ENCODE measurements at regions not wholly inside any gene's neighbourhood (a gene's known extent, or its start where the extent isn't known, plus 50 kb on each side); places are given as distances from the start of the nearest gene placed in this dataset.

- no peak for DNase-seq
- Histone ChIP-seq H3K36me3 (ENCODE audit: control insufficient read depth in 1 of 2, insufficient read depth in 2 of 2, low read length in 1 of 2) (no peaks in the 10 kb centered on the region), H3K27me3 (ENCODE audit: control insufficient read depth in 1 of 2, insufficient read depth in 2 of 2, low read length in 1 of 2) (no peaks in the 10 kb centered on the region), H3K27ac (ENCODE audit: low read depth in 1 of 2, low read length in 2 of 2) (no peak overlapping the region), H3K4me3 (ENCODE audit: low read length in 2 of 2) (no peak overlapping the region), H3K4me1 (ENCODE audit: control insufficient read depth in 1 of 2, insufficient read depth in 2 of 2, low read length in 2 of 2) (no peaks in the 10 kb centered on the region), H3K9me3 (ENCODE audit: control insufficient read depth, low read length) (peaks cover 3% of the 10 kb centered on the region)
- 58 to 63% methylated on average over 21 of the region's 21 CpGs for WGBS, 2 donors
- no peak for ATAC-seq (ENCODE audit: low FRiP score)
- intact Hi-C loops (cut with DNase I), result no loop called here
Observed at GRCh38 chr16:86443508-86444147, 66.7 kb upstream of the FOXF1 start.

- Histone ChIP-seq H3K36me3 (ENCODE audit: control insufficient read depth in 1 of 2, insufficient read depth in 2 of 2, low read length in 1 of 2) (no peaks in the 10 kb centered on the region), H3K9me3 (ENCODE audit: control insufficient read depth, low read length) (peaks cover 4% of the 10 kb centered on the region), H3K4me3 (ENCODE audit: low read length in 2 of 2) (no peak overlapping the region), H3K27ac (ENCODE audit: low read depth in 1 of 2, low read length in 2 of 2) (no peak overlapping the region), H3K4me1 (ENCODE audit: control insufficient read depth in 1 of 2, insufficient read depth in 2 of 2, low read length in 2 of 2) (no peaks in the 10 kb centered on the region), H3K27me3 (ENCODE audit: control insufficient read depth in 1 of 2, insufficient read depth in 2 of 2, low read length in 1 of 2) (no peaks in the 10 kb centered on the region)
- ATAC-seq (ENCODE audit: low FRiP score) (no peak), DNase-seq (no peak)
- intact Hi-C loops (cut with DNase I), result no loop called here
- WGBS, 2 donors, result 9 to 11% methylated on average over 17 of the region's 17 CpGs
Observed at GRCh38 chr16:86444261-86444660, 66.1 kb upstream of the FOXF1 start.

GRCh38 chr16:86444661-86445060 lies 65.7 kb upstream of the FOXF1 start:
- ATAC-seq (ENCODE audit: low FRiP score) (no peak), DNase-seq (no peak)
- Histone ChIP-seq H3K27ac (ENCODE audit: low read depth in 1 of 2, low read length in 2 of 2) (no peak overlapping the region), H3K36me3 (ENCODE audit: control insufficient read depth in 1 of 2, insufficient read depth in 2 of 2, low read length in 1 of 2) (no peaks in the 10 kb centered on the region), H3K27me3 (ENCODE audit: control insufficient read depth in 1 of 2, insufficient read depth in 2 of 2, low read length in 1 of 2) (peaks cover 0 to 2% of the 10 kb centered on the region in 2 donors), H3K4me3 (ENCODE audit: low read length in 2 of 2) (no peak overlapping the region), H3K9me3 (ENCODE audit: control insufficient read depth, low read length) (peaks cover 5% of the 10 kb centered on the region), H3K4me1 (ENCODE audit: control insufficient read depth in 1 of 2, insufficient read depth in 2 of 2, low read length in 2 of 2) (no peaks in the 10 kb centered on the region)
- intact Hi-C loops (cut with DNase I), result no loop called here
- 26 to 34% methylated on average over 5 of the region's 5 CpGs for WGBS, 2 donors

- intact Hi-C loops (cut with DNase I), result no loop called here
- WGBS, 2 donors, result 78 to 84% methylated on average over 7 of the region's 7 CpGs
- H3K4me1 ChIP-seq (ENCODE audit: control insufficient read depth in 1 of 2, insufficient read depth in 2 of 2, low read length in 2 of 2), result no peaks in the 10 kb centered on the region
Observed at GRCh38 chr16:86446279-86446678, 64.0 kb upstream of the FOXF1 start.

GRCh38 chr16:86447228-86447627 lies 63.1 kb upstream of the FOXF1 start:
- 77 to 88% methylated on average over 3 of the region's 3 CpGs for WGBS, 2 donors
- no peak overlapping the region for H3K27ac ChIP-seq (ENCODE audit: low read depth in 1 of 2, low read length in 2 of 2)
- intact Hi-C loops (cut with DNase I), result no loop called here
- no peak overlapping the region for H3K4me3 ChIP-seq (ENCODE audit: low read length in 2 of 2)
- H3K4me1 ChIP-seq (ENCODE audit: control insufficient read depth in 1 of 2, insufficient read depth in 2 of 2, low read length in 2 of 2), result no peaks in the 10 kb centered on the region
- ATAC-seq (ENCODE audit: low FRiP score) (no peak), DNase-seq (no peak)
- peaks cover 9% of the 10 kb centered on the region for H3K9me3 ChIP-seq (ENCODE audit: control insufficient read depth, low read length)
- no peaks in the 10 kb centered on the region for H3K36me3 ChIP-seq (ENCODE audit: control insufficient read depth in 1 of 2, insufficient read depth in 2 of 2, low read length in 1 of 2)
- H3K27me3 ChIP-seq (ENCODE audit: control insufficient read depth in 1 of 2, insufficient read depth in 2 of 2, low read length in 1 of 2), result peaks cover 0 to 2% of the 10 kb centered on the region in 2 donors

More at GRCh38 chr16:86446279-86446678, 64.0 kb upstream of the FOXF1 start:
- H3K9me3 ChIP-seq (ENCODE audit: control insufficient read depth, low read length), result peaks cover 9% of the 10 kb centered on the region
- H3K27me3 ChIP-seq (ENCODE audit: control insufficient read depth in 1 of 2, insufficient read depth in 2 of 2, low read length in 1 of 2), result peaks cover 0 to 2% of the 10 kb centered on the region in 2 donors
- no peak overlapping the region for H3K27ac ChIP-seq (ENCODE audit: low read depth in 1 of 2, low read length in 2 of 2)
- no peak overlapping the region for H3K4me3 ChIP-seq (ENCODE audit: low read length in 2 of 2)
- no peak for DNase-seq
- ATAC-seq (ENCODE audit: low FRiP score), result no peak
- H3K36me3 ChIP-seq (ENCODE audit: control insufficient read depth in 1 of 2, insufficient read depth in 2 of 2, low read length in 1 of 2), result no peaks in the 10 kb centered on the region

- H3K36me3 ChIP-seq (ENCODE audit: control insufficient read depth in 1 of 2, insufficient read depth in 2 of 2, low read length in 1 of 2), result no peaks in the 10 kb centered on the region
- H3K4me3 ChIP-seq (ENCODE audit: low read length in 2 of 2), result no peak overlapping the region
- H3K4me1 ChIP-seq (ENCODE audit: control insufficient read depth in 1 of 2, insufficient read depth in 2 of 2, low read length in 2 of 2), result no peaks in the 10 kb centered on the region
- intact Hi-C loops (cut with DNase I), result no loop called here
- ATAC-seq (ENCODE audit: low FRiP score) (no peak), DNase-seq (no peak)
- no peak overlapping the region for H3K27ac ChIP-seq (ENCODE audit: low read depth in 1 of 2, low read length in 2 of 2)
- H3K27me3 ChIP-seq (ENCODE audit: control insufficient read depth in 1 of 2, insufficient read depth in 2 of 2, low read length in 1 of 2), result peaks cover 0 to 2% of the 10 kb centered on the region in 2 donors
- 72 to 74% methylated on average over 11 of the region's 11 CpGs for WGBS, 2 donors
- H3K9me3 ChIP-seq (ENCODE audit: control insufficient read depth, low read length), result peaks cover 9% of the 10 kb centered on the region
Observed at GRCh38 chr16:86448306-86448890, 61.9 kb upstream of the FOXF1 start.

GRCh38 chr16:86449446-86450095 lies 60.8 kb upstream of the FOXF1 start:
- DNase-seq (no peak), ATAC-seq (ENCODE audit: low FRiP score) (no peak)
- 36 to 46% methylated on average over 16 of the region's 16 CpGs for WGBS, 2 donors
- peaks cover 0 to 2% of the 10 kb centered on the region in 2 donors for H3K27me3 ChIP-seq (ENCODE audit: control insufficient read depth in 1 of 2, insufficient read depth in 2 of 2, low read length in 1 of 2)
- intact Hi-C loops (cut with DNase I), result no loop called here
- no peak overlapping the region for H3K4me3 ChIP-seq (ENCODE audit: low read length in 2 of 2)
- peaks cover 14% of the 10 kb centered on the region for H3K9me3 ChIP-seq (ENCODE audit: control insufficient read depth, low read length)
- no peaks in the 10 kb centered on the region for H3K36me3 ChIP-seq (ENCODE audit: control insufficient read depth in 1 of 2, insufficient read depth in 2 of 2, low read length in 1 of 2)
- no peaks in the 10 kb centered on the region for H3K4me1 ChIP-seq (ENCODE audit: control insufficient read depth in 1 of 2, insufficient read depth in 2 of 2, low read length in 2 of 2)
- no peak overlapping the region for H3K27ac ChIP-seq (ENCODE audit: low read depth in 1 of 2, low read length in 2 of 2)

GRCh38 chr16:86450691-86451090 lies 59.6 kb upstream of the FOXF1 start:
- H3K27ac ChIP-seq (ENCODE audit: low read depth in 1 of 2, low read length in 2 of 2), result no peak overlapping the region
- DNase-seq (no peak), ATAC-seq (ENCODE audit: low FRiP score) (no peak)
- intact Hi-C loops (cut with DNase I), result no loop called here
- no peak overlapping the region for H3K4me3 ChIP-seq (ENCODE audit: low read length in 2 of 2)
- WGBS, 2 donors, result 93 to 100% methylated on average over 2 of the region's 2 CpGs
- H3K9me3 ChIP-seq (ENCODE audit: control insufficient read depth, low read length), result peaks cover 17% of the 10 kb centered on the region
- no peaks in the 10 kb centered on the region for H3K4me1 ChIP-seq (ENCODE audit: control insufficient read depth in 1 of 2, insufficient read depth in 2 of 2, low read length in 2 of 2)
- peaks cover 0 to 2% of the 10 kb centered on the region in 2 donors for H3K27me3 ChIP-seq (ENCODE audit: control insufficient read depth in 1 of 2, insufficient read depth in 2 of 2, low read length in 1 of 2)
- H3K36me3 ChIP-seq (ENCODE audit: control insufficient read depth in 1 of 2, insufficient read depth in 2 of 2, low read length in 1 of 2), result no peaks in the 10 kb centered on the region

GRCh38 chr16:86452451-86452850 lies 57.9 kb upstream of the FOXF1 start:
- no peak for DNase-seq

More at GRCh38 chr16:86452451-86452850, 57.9 kb upstream of the FOXF1 start:
- WGBS, 2 donors, result 74 to 86% methylated on average over 2 of the region's 2 CpGs
- Histone ChIP-seq H3K4me1 (ENCODE audit: control insufficient read depth in 1 of 2, insufficient read depth in 2 of 2, low read length in 2 of 2) (no peaks in the 10 kb centered on the region), H3K27me3 (ENCODE audit: control insufficient read depth in 1 of 2, insufficient read depth in 2 of 2, low read length in 1 of 2) (peaks cover 0 to 2% of the 10 kb centered on the region in 2 donors), H3K9me3 (ENCODE audit: control insufficient read depth, low read length) (peaks cover 15% of the 10 kb centered on the region), H3K4me3 (ENCODE audit: low read length in 2 of 2) (no peak overlapping the region), H3K36me3 (ENCODE audit: control insufficient read depth in 1 of 2, insufficient read depth in 2 of 2, low read length in 1 of 2) (no peaks in the 10 kb centered on the region), H3K27ac (ENCODE audit: low read depth in 1 of 2, low read length in 2 of 2) (no peak overlapping the region)
- intact Hi-C loops (cut with DNase I), result no loop called here
- ATAC-seq (ENCODE audit: low FRiP score), result no peak
